NCI-H1436 (cell line): ENCODE measurements at regions not wholly inside any gene's neighbourhood (a gene's known extent, or its start where the extent isn't known, plus 50 kb on each side); places are given as distances from the start of the nearest gene placed in this dataset.

Experiments used
- DNase-seq: peaks from one replicate; lab custom pipeline; 2025; lab: John Stamatoyannopoulos, UW

DNA sequence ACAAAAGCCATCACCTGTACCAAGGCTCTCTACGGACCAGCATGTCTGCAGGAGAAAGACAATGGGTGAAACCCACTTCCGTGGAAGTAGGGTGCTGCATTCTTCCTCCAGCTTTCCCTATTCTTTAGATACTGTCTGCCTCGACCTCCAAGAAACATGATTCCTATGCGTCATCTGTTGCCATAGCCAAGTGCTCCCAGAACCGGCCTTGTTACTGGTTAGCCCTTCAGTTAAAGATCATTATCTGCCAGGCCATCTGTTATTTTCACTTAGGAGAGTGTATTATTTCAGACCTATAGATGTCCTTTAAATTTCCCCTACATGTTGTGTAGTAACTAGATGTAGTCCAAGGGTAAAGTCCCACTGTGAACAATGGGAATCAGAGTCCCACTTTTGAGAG, 89.0 kb upstream of the KIAA1217 start:
- no peak for DNase-seq

DNA sequence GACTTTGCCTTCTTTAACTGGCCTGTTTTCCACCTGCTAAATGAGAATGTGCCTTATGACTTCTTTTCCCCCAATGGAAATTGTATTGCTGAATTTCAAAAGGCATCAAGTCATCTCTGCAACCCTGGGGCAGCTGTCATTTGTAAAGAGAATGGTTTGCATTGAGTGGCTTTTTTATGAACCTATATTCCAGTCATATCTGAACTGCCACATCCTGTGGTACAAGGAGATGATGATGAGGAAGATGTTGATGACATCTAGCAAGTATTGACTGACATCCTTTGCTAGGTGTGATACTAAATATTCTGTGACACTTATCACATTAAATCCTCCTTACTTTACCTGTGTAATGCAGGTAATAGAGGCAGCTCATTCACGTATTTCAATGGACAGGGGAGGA, 88.3 kb upstream of the KIAA1217 start:
- DNase-seq, result no peak

DNA sequence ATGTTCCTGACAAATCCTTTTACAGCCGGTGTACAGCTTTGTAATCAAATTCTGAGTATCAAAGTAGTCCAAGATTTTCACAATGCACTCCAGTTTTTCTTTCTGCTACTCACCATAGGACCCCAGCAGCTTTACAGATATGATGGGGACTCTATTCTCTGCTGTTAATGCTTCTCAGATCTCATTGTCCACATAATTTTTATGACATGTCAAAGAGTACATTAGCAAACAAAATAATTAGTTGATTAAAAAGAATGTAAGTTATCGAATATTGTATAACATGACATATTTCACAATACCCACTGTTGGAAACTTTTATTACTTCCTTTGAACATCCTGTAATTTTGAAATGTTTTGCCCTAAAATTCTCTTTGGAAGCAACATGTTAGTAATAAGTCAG, 81.4 kb upstream of the KIAA1217 start:
- DNase-seq, result no peak

DNA sequence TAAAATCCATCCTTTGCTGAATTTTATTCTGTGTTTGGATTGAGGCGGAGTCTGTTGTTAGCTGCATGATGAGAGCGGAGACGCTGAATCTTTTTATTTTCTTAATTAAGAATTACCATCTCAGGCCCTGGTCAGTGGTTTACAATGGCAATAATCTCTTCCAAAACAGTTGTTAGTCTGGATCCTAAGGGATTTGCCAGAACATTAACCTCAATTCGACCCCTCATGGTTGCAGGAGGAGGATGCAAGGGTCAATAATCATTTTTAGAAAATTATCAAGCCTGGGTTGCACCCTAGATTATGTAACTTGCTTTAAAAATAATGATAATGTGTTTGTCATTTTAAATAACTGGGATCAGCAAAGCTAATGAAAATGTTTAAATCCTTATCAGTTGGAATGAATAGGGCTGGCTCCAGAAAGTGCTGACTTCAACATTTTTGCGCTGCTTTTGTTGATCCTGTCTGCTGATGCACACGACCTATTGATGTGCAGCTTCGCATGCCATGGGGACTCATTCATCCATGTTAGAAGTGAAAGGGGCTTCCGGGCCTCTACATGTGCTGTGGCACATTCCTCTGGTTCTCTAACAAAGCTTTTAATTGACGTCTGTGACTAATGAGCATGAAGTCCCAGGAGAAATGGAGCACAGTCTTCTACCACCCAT, 80.7 kb upstream of the KIAA1217 start:
- DNase-seq, result no peak

DNA sequence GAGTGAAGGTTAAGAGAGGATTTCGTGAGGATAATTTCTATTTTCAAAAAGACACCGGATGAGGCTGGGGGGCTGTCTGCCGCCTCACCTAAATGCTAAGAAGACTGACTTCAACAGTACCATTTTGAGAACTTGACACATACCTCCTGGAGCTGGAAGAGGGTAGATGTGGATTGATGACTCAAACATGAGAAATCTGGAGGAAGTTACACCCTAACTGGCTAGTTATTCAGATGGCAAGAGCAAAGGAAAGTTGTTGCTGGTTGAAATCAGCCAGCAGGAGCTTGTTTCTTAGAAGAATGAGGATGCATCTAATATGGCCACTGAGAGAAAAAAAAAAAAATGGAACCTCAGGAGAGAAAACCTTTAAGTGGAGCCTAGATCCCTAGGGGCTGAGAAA, 76.2 kb upstream of the KIAA1217 start:
- no peak for DNase-seq

DNA sequence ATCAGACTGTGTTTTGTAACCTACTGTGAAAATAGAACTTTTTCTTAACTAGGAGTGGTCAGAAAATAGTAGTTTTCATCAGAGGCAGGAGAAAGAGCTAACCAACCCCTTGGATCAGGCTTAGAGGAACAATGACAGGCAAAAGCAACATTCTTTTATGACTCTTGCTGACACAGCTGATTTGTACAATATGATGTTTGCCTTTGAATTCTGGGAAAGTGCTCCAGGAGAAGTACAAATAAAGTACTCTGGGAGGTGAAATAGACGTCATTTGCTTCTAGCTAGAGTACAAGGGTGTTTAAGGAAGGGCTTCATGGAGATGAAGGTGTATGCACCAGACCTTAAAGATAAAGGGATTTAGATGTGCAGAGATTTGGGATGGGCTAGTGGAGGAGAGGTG, 75.1 kb upstream of the KIAA1217 start:
- DNase-seq, result no peak

DNA sequence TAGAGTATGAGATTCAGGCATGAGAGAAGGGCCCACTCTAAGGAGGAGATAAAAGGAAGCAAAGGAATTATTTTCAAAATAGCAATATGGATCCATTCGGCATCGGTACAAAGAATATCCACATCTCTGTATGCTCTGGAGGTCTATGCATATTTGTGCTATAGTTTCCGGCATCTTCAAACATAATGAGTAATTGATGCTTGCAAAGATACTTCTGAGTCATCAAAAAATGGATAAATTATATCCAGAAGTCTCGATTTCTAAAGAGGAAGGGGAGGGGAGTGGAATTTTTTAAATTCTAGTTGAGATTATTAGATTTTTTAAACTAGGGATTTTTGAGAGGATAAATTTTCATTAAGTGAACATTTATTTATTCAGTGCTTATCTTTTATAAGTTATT, 72.9 kb upstream of the KIAA1217 start:
- DNase-seq, result no peak

DNA sequence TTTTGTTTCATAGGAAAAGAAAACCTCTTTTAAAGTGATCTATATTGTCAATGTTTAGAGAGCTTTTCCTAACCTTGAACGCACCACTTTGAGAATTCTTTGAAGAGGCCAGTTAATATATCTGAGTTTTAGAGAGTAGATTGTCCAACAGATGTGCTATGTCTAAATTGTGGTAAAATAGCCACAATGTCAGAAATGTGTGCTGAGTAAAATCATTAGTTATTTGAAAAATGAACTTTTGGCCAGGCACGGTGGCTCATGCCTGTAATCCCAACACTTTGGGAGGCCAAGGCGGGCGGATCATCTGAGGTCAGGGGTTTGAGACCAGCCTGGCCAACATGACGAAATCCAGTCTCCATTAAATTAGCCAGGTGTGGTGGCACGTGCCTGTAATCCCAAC, 61.6 kb upstream of the KIAA1217 start:
- DNase-seq, result no peak

DNA sequence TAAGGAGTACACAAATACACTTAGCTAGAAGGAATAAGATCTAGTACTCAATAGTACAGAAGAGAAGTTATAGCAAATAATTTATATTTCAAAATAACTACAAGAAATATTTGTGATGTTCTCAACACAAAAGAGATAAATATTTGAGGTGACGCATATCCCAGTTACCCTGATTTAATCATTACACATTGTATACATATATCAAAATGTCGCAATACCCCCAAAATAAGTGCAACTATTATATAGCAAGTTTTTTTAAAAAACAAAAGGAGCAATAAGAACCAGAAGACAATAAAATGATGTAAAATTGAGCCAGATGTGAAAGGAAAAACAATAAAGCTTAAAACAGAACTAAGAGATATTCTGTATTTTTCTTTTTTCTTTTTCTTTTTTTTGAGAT, 59.3 kb upstream of the KIAA1217 start:
- DNase-seq, result no peak

DNA sequence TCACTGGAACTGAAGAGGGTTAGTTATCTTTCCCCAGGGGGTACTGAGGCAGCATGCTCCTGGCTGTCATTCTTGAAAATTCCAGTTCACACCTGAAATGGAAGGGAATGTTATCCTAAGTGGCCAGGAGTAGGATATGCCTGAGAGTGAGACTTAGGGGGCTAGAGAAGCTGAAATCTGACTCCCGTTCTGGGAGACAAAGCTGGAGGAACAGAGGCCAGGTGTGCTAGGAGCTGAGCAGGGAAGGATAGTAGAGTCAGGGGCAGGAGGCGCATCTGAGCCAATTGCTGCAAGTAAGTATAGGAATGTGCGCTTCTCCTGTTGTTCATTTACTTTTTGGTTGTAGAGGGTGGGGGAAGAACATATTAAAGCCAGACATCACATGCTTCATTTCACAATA, 58.1 kb upstream of the KIAA1217 start:
- no peak for DNase-seq

DNA sequence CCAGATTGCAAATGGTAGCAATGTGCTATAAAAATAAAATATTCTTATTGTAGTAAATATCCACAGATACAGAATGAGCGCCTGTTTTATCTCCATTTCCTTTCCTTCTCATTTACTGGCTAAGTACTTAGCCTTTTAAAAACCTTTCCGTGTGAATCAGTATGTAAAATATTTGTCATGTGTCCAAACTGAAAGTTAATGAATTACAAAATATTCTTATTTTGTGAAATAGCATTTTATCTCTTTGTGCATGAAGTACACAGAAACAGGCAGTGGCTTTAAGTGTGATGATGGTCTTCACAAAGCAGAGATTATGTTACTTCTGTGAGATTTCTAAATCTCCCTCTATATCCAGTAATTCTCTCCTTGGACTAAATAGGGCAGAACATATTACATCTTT, 56.7 kb upstream of the KIAA1217 start:
- no peak for DNase-seq

DNA sequence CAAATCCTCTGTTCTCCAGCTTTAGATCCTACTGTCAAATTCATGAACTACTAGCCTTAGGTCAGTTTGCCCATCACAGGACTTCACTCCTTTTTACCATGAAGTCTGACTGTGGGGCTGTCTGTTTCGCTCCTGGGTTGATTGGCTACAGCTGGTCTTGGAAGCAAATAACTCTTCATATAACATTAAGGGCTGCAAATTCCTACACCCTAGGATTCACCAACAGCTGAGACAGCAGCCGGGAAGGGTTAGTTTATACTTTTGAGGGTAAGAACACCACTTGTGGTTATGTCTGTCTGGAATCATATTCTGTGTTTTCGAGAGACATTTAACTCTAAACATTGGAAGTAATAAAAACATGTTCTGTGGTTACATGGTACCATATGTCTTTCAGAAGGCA, 55.9 kb upstream of the KIAA1217 start:
- no peak for DNase-seq

DNA sequence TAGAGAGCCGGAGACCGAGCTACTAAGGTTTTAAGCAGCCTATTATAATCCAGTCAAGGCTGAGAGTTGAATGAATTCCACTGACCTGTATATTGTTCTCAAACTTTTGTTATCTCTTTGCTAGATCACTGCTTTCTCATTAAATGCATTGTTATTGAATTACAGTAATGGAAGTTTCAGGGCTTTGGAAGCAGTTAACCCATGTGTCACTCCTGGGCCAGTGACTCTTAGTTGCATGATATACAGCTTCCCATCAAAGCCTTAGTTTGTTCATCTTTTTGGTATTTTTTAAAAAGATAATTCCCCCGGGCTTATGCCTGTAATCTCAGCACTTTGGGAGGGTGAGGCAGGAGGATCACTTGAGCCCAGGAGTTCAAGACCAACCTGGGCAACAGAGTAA, 55.4 kb upstream of the KIAA1217 start:
- DNase-seq, result no peak

DNA sequence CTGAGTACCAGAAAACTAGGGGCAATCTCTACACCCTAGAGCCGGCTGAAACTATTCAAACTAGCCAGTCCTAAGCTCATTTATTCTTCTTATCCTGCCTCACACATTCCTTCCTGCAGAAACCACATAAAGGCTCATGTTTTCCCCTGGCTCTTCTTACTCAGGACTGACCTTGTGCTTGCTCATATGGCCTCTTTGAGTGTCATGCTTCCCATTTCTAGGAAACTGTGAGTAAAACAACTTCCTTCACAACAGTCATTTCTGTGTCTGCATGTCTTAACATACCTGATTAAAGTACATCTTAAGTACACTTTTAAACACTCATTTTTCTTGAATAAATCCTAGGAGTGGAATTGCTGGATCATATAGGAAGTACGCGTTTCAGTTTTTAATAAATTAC, 52.3 kb upstream of the KIAA1217 start:
- no peak for DNase-seq

DNA sequence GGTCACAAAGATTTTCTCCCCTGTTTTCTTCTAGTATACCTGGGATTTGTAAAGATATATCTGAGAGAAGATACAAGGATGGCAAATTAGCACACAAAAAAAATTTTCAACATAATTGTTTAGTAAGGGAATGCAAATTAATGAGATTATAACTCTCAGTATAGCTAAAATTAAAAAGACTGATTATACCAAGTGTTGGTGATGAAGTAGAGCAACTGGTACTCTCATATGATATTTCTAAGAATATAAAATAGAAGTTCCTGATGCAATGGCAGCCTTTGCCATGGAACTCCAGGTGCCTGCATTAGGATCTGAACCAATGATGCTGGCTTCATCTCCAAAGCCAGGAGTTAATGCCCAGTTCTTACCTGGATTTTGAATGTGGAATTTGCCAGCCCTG, 51.4 kb upstream of the KIAA1217 start:
- DNase-seq, result no peak
